HFFc6 (cell line): ENCODE measurements at regions not wholly inside any gene's neighbourhood (a gene's known extent, or its start where the extent isn't known, plus 50 kb on each side); places are given as distances from the start of the nearest gene placed in this dataset.

ENCODE experiments used
- DNase-seq: peaks from one replicate; pipeline ENCODE4 v3.0.0-alpha.2; 2018
- H3K27ac Mint-ChIP-seq: 2 replicates; pipeline ENCODE4 v1.8.0; 2020; ENCODE audit warnings: mild to moderate bottlenecking, mixed read lengths
- H3K27me3 Mint-ChIP-seq: 2 replicates; pipeline ENCODE4 v1.8.0; 2021; ENCODE audit warnings: mild to moderate bottlenecking, moderate library complexity, mixed read lengths; ENCODE audit not compliant: insufficient read depth
- H3K36me3 Mint-ChIP-seq: 2 replicates; pipeline ENCODE4 v1.8.0; 2021; ENCODE audit warnings: low read depth, mixed read lengths
- H3K4me1 Mint-ChIP-seq: 2 replicates; pipeline ENCODE4 v1.8.0; 2020; ENCODE audit warnings: low read depth, mixed read lengths
- H3K4me3 Mint-ChIP-seq: 2 replicates; pipeline ENCODE4 v1.8.0; 2020; ENCODE audit warnings: mild to moderate bottlenecking, moderate library complexity, mixed read lengths
- H3K9me3 Mint-ChIP-seq: 2 replicates; pipeline ENCODE4 v1.8.0; 2020; ENCODE audit warnings: mild to moderate bottlenecking, mixed read lengths
- CTCF ChIP-seq: fragments of 200-600 bp; sonication (generic); IDR thresholded peaks from 2 replicates; pipeline ENCODE4 v1.5.0; 2021; ENCODE audit warnings: antibody characterized with exemption, mild to moderate bottlenecking

DNA sequence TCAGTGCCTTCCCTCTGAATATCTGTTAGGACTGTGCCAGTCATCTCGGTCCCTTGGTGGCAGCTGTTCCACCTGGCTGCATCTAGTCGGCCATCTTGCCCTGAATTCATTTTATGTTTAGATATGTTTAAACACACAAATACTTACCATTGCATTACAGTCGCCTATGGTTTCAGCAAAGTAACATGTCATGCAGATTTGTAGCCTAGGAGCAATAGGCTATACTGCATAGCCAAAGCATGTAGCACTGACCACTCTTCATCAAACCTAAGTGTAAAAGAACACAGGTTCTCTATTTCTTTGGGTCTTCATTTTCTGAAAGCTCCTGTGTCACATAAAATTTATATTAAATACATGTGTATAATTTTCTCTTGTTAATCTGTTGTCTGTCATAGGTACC is 118.9 kb upstream of the THSD7A start:
- Mint-ChIP-seq H3K4me3 (no peak overlapping the region), H3K4me1 (no peaks in the 10 kb centered on the region), H3K36me3 (no peaks in the 10 kb centered on the region), H3K9me3 (peaks cover 54% of the 10 kb centered on the region), H3K27ac (no peak overlapping the region), H3K27me3 (no peaks in the 10 kb centered on the region)
- no peak for DNase-seq
- no peak for TF ChIP-seq CTCF

DNA sequence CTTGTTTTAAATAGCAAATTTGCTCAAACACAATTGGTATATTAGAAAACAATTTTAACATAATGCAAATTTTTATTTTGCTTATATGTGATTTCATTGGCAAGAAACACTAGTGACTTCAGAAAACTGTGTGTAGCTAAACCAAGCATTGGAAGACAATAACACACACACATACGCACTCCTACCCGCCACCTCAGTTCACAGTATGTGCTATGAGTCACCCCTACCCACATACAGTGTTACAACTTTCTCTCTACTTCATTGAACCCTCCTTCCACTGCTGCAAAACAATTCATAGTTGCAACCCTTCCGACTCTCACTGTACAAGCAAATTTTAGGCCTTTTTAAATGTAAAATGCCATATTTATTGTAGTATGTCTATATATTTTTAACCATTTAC is 119.9 kb upstream of the THSD7A start:
- DNase-seq = no peak
- Mint-ChIP-seq H3K4me1 (no peaks in the 10 kb centered on the region), H3K27ac (no peak overlapping the region), H3K36me3 (no peaks in the 10 kb centered on the region), H3K27me3 (no peaks in the 10 kb centered on the region), H3K9me3 (peaks cover 54% of the 10 kb centered on the region), H3K4me3 (no peak overlapping the region)
- TF ChIP-seq CTCF = no peak

- Mint-ChIP-seq H3K36me3 (no peaks in the 10 kb centered on the region), H3K9me3 (peaks cover 55% of the 10 kb centered on the region), H3K27ac (no peak overlapping the region), H3K4me3 (no peak overlapping the region), H3K4me1 (no peaks in the 10 kb centered on the region), H3K27me3 (no peaks in the 10 kb centered on the region)
- DNase-seq = no peak
- TF ChIP-seq CTCF = no peak
Observed at GRCh38 chr7:11952972-11953371, 121.0 kb upstream of the THSD7A start.

- H3K4me3 Mint-ChIP-seq = no peak overlapping the region
- no peaks in the 10 kb centered on the region for H3K27me3 Mint-ChIP-seq
- no peak for DNase-seq
- no peaks in the 10 kb centered on the region for H3K4me1 Mint-ChIP-seq
- H3K9me3 Mint-ChIP-seq = peaks cover 47% of the 10 kb centered on the region
- H3K27ac Mint-ChIP-seq = no peak overlapping the region
- TF ChIP-seq CTCF = no peak
- no peaks in the 10 kb centered on the region for H3K36me3 Mint-ChIP-seq
Observed at GRCh38 chr7:11956991-11957390, 125.0 kb upstream of the THSD7A start.

- no peak overlapping the region for H3K4me3 Mint-ChIP-seq
- H3K9me3 Mint-ChIP-seq = peaks cover 54% of the 10 kb centered on the region
- no peaks in the 10 kb centered on the region for H3K27me3 Mint-ChIP-seq
- TF ChIP-seq CTCF = no peak
- H3K27ac Mint-ChIP-seq = no peak overlapping the region
- H3K4me1 Mint-ChIP-seq = no peaks in the 10 kb centered on the region
- no peaks in the 10 kb centered on the region for H3K36me3 Mint-ChIP-seq
- no peak for DNase-seq
Observed at GRCh38 chr7:11957956-11958355, 126.0 kb upstream of the THSD7A start.

GRCh38 chr7:11959121-11959520 is 127.1 kb upstream of the THSD7A start:
- DNase-seq = no peak
- H3K9me3 Mint-ChIP-seq = peaks cover 54% of the 10 kb centered on the region
- H3K4me3 Mint-ChIP-seq = no peak overlapping the region
- no peak overlapping the region for H3K27ac Mint-ChIP-seq
- no peak for TF ChIP-seq CTCF
- H3K36me3 Mint-ChIP-seq = no peaks in the 10 kb centered on the region
- no peaks in the 10 kb centered on the region for H3K4me1 Mint-ChIP-seq
- no peaks in the 10 kb centered on the region for H3K27me3 Mint-ChIP-seq
